ENCODE measurements at regions not wholly inside any gene's neighbourhood (a gene's known extent, or its start where the extent isn't known, plus 50 kb on each side); places are given as distances from the start of the nearest gene placed in this dataset.

DNA sequence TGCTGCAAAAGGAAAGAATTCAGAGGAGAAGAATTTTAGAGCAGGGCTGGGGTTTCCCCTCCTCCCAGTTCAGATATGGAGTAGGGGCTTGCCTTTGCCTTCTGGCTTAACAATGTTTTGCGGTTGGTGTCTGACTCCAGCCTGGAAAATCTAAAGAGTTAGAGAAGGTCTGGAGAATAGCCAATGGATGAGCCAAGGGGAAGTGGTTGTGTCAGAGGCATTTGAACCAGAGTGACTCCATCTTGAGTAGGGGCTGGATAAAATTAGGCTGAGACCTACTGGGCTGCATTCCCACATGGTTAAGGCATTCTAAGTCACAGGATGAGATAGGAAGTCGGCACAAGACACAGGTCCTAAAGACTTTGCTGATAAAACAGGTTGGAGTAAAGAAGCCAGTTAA lies 133.7 kb downstream of the DIRAS2 start:
- Histone ChIP-seq H4K20me1 (ENCODE audit: insufficient read depth, low read length) (no peaks in the 10 kb centered on the region), H3K79me2 (ENCODE audit: insufficient read depth, low read depth, low read length) (no peaks in the 10 kb centered on the region), H3K9me3 (ENCODE audit: low read length) (no peaks in the 10 kb centered on the region), H3K4me3 (ENCODE audit: low read depth, low read length, poor library complexity, severe bottlenecking) (no peak overlapping the region), H3K36me3 (ENCODE audit: insufficient read depth, low read length) (no peaks in the 10 kb centered on the region), H3K4me2 (ENCODE audit: low read length) (no peak overlapping the region), H3K4me1 (ENCODE audit: insufficient read depth, low read length, poor library complexity, severe bottlenecking) (no peaks in the 10 kb centered on the region), H3K9me2 (ENCODE audit: insufficient read depth, low read length) (no peaks in the 10 kb centered on the region), H2AFZ (ENCODE audit: low read length) (no peak overlapping the region), H3K27ac (ENCODE audit: low read depth, low read length, poor library complexity, severe bottlenecking) (no peak overlapping the region)
- ChIA-PET POLR2A (no interaction called here), CTCF (ENCODE audit: unreplicated experiment) (interaction anchor here (0.5 kb wide), 1 partner anchor 1887 kb away, joined by 3 read pairs; no protein-coding TSS in a partner anchor)
- DNase-seq (ENCODE audit: low spot score), result no peak
- intact Hi-C loops (cut with micrococcal nuclease; ENCODE audit: unreplicated experiment), result no loop called here
- TF ChIP-seq, protein P1, sequence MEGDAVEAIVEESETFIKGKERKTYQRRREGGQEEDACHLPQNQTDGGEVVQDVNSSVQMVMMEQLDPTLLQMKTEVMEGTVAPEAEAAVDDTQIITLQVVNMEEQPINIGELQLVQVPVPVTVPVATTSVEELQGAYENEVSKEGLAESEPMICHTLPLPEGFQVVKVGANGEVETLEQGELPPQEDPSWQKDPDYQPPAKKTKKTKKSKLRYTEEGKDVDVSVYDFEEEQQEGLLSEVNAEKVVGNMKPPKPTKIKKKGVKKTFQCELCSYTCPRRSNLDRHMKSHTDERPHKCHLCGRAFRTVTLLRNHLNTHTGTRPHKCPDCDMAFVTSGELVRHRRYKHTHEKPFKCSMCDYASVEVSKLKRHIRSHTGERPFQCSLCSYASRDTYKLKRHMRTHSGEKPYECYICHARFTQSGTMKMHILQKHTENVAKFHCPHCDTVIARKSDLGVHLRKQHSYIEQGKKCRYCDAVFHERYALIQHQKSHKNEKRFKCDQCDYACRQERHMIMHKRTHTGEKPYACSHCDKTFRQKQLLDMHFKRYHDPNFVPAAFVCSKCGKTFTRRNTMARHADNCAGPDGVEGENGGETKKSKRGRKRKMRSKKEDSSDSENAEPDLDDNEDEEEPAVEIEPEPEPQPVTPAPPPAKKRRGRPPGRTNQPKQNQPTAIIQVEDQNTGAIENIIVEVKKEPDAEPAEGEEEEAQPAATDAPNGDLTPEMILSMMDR (conservative IDR thresholded peaks at IDR 0.05; ENCODE audit: low read length), result no peak
- TF ChIP-seq EZH2phosphoT487 (IDR thresholded peaks at IDR 0.05; ENCODE audit: borderline replicate concordance, low read depth, low read length), result no peak
- no TSS peak for BruUV-seq (replicated peaks)

DNA sequence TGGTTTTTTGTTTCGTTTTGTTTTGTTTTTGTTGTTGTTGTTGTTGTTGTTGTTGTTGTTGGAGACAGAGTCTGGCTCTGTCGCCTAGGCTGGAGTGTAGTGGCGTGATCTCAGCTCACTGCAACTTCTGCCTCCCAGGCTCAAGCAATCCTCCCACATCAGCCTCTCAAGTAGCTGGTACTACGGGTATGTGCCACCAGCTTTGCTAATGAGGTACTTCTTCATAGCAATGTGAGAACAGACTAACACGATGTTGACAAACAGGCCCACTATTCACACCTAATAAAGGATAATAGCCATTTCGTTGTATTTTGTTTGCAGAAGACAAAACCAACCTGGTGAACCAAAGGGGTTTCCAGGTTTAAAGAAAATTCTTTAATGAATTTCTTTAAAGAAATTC lies 130.9 kb downstream of the DIRAS2 start:
- no peak overlapping the region for H3K4me2 ChIP-seq (ENCODE audit: low read length)
- H3K79me2 ChIP-seq (ENCODE audit: insufficient read depth, low read depth, low read length), result no peaks in the 10 kb centered on the region
- no peak for DNase-seq (ENCODE audit: low spot score)
- no peaks in the 10 kb centered on the region for H3K36me3 ChIP-seq (ENCODE audit: insufficient read depth, low read length)
- no peak overlapping the region for H3K27ac ChIP-seq (ENCODE audit: low read depth, low read length, poor library complexity, severe bottlenecking)
- no TSS peak for BruUV-seq (replicated peaks)
- no peaks in the 10 kb centered on the region for H3K4me1 ChIP-seq (ENCODE audit: insufficient read depth, low read length, poor library complexity, severe bottlenecking)
- H2AFZ ChIP-seq (ENCODE audit: low read length), result no peak overlapping the region
- no peak for TF ChIP-seq EZH2phosphoT487 (IDR thresholded peaks at IDR 0.05; ENCODE audit: borderline replicate concordance, low read depth, low read length)
- TF ChIP-seq, protein P1 (conservative IDR thresholded peaks at IDR 0.05; ENCODE audit: low read length), result no peak
- no peak overlapping the region for H3K4me3 ChIP-seq (ENCODE audit: low read depth, low read length, poor library complexity, severe bottlenecking)
- H3K9me2 ChIP-seq (ENCODE audit: insufficient read depth, low read length), result no peaks in the 10 kb centered on the region
- ChIA-PET CTCF (ENCODE audit: unreplicated experiment) (no interaction called here), POLR2A (interaction anchor here (0.6 to 0.7 kb wide), 2 partner anchors 163 to 232 kb away, joined by 3 to 4 read pairs; no protein-coding TSS in a partner anchor)
- intact Hi-C loops (cut with micrococcal nuclease; ENCODE audit: unreplicated experiment), result no loop called here
- no peaks in the 10 kb centered on the region for H4K20me1 ChIP-seq (ENCODE audit: insufficient read depth, low read length)
- H3K9me3 ChIP-seq (ENCODE audit: low read length), result no peaks in the 10 kb centered on the region

GRCh38 chr9:90514877-90515276 lies 127.7 kb downstream of the DIRAS2 start:
- Histone ChIP-seq H3K9me3 (ENCODE audit: low read length) (no peaks in the 10 kb centered on the region), H3K36me3 (ENCODE audit: insufficient read depth, low read length) (no peaks in the 10 kb centered on the region), H3K4me3 (ENCODE audit: low read depth, low read length, poor library complexity, severe bottlenecking) (no peak overlapping the region), H3K79me2 (ENCODE audit: insufficient read depth, low read depth, low read length) (no peaks in the 10 kb centered on the region), H3K4me1 (ENCODE audit: insufficient read depth, low read length, poor library complexity, severe bottlenecking) (no peaks in the 10 kb centered on the region), H2AFZ (ENCODE audit: low read length) (no peak overlapping the region), H3K9me2 (ENCODE audit: insufficient read depth, low read length) (no peaks in the 10 kb centered on the region), H3K27ac (ENCODE audit: low read depth, low read length, poor library complexity, severe bottlenecking) (no peak overlapping the region), H4K20me1 (ENCODE audit: insufficient read depth, low read length) (no peaks in the 10 kb centered on the region), H3K4me2 (ENCODE audit: low read length) (no peak overlapping the region)
- TF ChIP-seq EZH2phosphoT487 (IDR thresholded peaks at IDR 0.05; ENCODE audit: borderline replicate concordance, low read depth, low read length), result no peak
- TF ChIP-seq, protein P1 (conservative IDR thresholded peaks at IDR 0.05; ENCODE audit: low read length), result no peak
- POLR2A ChIA-PET, result interaction anchor here (0.7 kb wide), 1 partner anchor 264 kb away, joined by 4 read pairs; no protein-coding TSS in a partner anchor
- no peak for DNase-seq (ENCODE audit: low spot score)
- BruUV-seq (replicated peaks), result no TSS peak
- intact Hi-C loops (cut with micrococcal nuclease; ENCODE audit: unreplicated experiment), result no loop called here
- CTCF ChIA-PET (ENCODE audit: unreplicated experiment), result no interaction called here

All from OCI-LY7 (cell line).